ENCODE measurements at regions not wholly inside any gene's neighbourhood (a gene's known extent, or its start where the extent isn't known, plus 50 kb on each side); places are given as distances from the start of the nearest gene placed in this dataset.

GRCh38 chr22:48954781-48955311 lies 872.8 kb downstream of the BRD1 start:
- H3K4me3 ChIP-seq: no peak overlapping the region
- TF ChIP-seq, protein P1, sequence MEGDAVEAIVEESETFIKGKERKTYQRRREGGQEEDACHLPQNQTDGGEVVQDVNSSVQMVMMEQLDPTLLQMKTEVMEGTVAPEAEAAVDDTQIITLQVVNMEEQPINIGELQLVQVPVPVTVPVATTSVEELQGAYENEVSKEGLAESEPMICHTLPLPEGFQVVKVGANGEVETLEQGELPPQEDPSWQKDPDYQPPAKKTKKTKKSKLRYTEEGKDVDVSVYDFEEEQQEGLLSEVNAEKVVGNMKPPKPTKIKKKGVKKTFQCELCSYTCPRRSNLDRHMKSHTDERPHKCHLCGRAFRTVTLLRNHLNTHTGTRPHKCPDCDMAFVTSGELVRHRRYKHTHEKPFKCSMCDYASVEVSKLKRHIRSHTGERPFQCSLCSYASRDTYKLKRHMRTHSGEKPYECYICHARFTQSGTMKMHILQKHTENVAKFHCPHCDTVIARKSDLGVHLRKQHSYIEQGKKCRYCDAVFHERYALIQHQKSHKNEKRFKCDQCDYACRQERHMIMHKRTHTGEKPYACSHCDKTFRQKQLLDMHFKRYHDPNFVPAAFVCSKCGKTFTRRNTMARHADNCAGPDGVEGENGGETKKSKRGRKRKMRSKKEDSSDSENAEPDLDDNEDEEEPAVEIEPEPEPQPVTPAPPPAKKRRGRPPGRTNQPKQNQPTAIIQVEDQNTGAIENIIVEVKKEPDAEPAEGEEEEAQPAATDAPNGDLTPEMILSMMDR (IDR thresholded peaks at IDR 0.05): no peak
- TF ChIP-seq EP300 (IDR thresholded peaks at IDR 0.05) (no peak), POLR2A (IDR thresholded peaks at IDR 0.05) (no peak)
- intact Hi-C loops (cut with DNase I): no loop called here
- DNase-seq: no peak
- H3K4me1 ChIP-seq (ENCODE audit: insufficient read depth): no peaks in the 10 kb centered on the region
- WGBS, 3 donors: 10 to 23% (median 12%) methylated on average over 16 of the region's 16 CpGs
- H3K27ac ChIP-seq: no peak overlapping the region
- H3K27me3 ChIP-seq: no peaks in the 10 kb centered on the region
- no peaks in the 10 kb centered on the region for H3K9me3 ChIP-seq
- no peaks in the 10 kb centered on the region for H3K36me3 ChIP-seq

GRCh38 chr22:48953830-48954229 lies 873.8 kb downstream of the BRD1 start:
- Histone ChIP-seq H3K27me3 (no peaks in the 10 kb centered on the region), H3K27ac (no peak overlapping the region), H3K4me3 (no peak overlapping the region), H3K9me3 (no peaks in the 10 kb centered on the region), H3K4me1 (ENCODE audit: insufficient read depth) (no peaks in the 10 kb centered on the region), H3K36me3 (no peaks in the 10 kb centered on the region)
- TF ChIP-seq, protein P1 (IDR thresholded peaks at IDR 0.05): no peak
- TF ChIP-seq POLR2A (IDR thresholded peaks at IDR 0.05) (no peak), EP300 (IDR thresholded peaks at IDR 0.05) (no peak)
- WGBS, 3 donors: 54 to 84% (median 69%) methylated on average over 11 of the region's 11 CpGs
- intact Hi-C loops (cut with DNase I): no loop called here
- no peak for DNase-seq

GRCh38 chr22:48953103-48953720 lies 874.5 kb downstream of the BRD1 start:
- 84 to 93% (median 86%) methylated on average over 11 of the region's 11 CpGs for WGBS, 3 donors
- H3K4me3 ChIP-seq: no peak overlapping the region
- H3K4me1 ChIP-seq (ENCODE audit: insufficient read depth): no peaks in the 10 kb centered on the region
- TF ChIP-seq, protein P1 (IDR thresholded peaks at IDR 0.05): no peak
- no peak for TF ChIP-seq EP300 (IDR thresholded peaks at IDR 0.05)
- TF ChIP-seq POLR2A (IDR thresholded peaks at IDR 0.05): no peak
- H3K36me3 ChIP-seq: no peaks in the 10 kb centered on the region
- no peak overlapping the region for H3K27ac ChIP-seq
- intact Hi-C loops (cut with DNase I): no loop called here
- no peaks in the 10 kb centered on the region for H3K27me3 ChIP-seq
- H3K9me3 ChIP-seq: no peaks in the 10 kb centered on the region
- DNase-seq: no peak

GRCh38 chr22:48952256-48953102 lies 875.2 kb downstream of the BRD1 start:
- H3K4me1 ChIP-seq (ENCODE audit: insufficient read depth): no peaks in the 10 kb centered on the region
- no peaks in the 10 kb centered on the region for H3K9me3 ChIP-seq
- intact Hi-C loops (cut with DNase I): no loop called here
- no peak overlapping the region for H3K27ac ChIP-seq
- H3K4me3 ChIP-seq: no peak overlapping the region
- no peaks in the 10 kb centered on the region for H3K36me3 ChIP-seq
- no peaks in the 10 kb centered on the region for H3K27me3 ChIP-seq
- DNase-seq: no peak
- 67 to 70% (median 68%) methylated on average over 19 of the region's 19 CpGs for WGBS, 3 donors
- TF ChIP-seq, protein P1 (IDR thresholded peaks at IDR 0.05): no peak
- no peak for TF ChIP-seq EP300 (IDR thresholded peaks at IDR 0.05)
